PC-9 (cell line): ENCODE measurements at regions not wholly inside any gene's neighbourhood (a gene's known extent, or its start where the extent isn't known, plus 50 kb on each side); places are given as distances from the start of the nearest gene placed in this dataset.

ENCODE experiments used
- BruUV-seq: library from RNA; stranded (reverse); fragments of 400-500 nt; replicated peaks from 2 replicates; lab custom pipeline; 2021; lab: Mats Ljungman, UMichigan
- CTCF ChIA-PET: fragments of 300-600 bp; sonication (Branson Sonifier 250); formaldehyde crosslinking; loops from one replicate; lab custom pipeline; 2022; ENCODE audit warnings: antibody characterized with exemption; lab: Charles Lee
- POLR2A ChIA-PET: fragments of 300-600 bp; sonication (Branson Sonifier 250); formaldehyde crosslinking; loops from one replicate; lab custom pipeline; 2022; ENCODE audit warnings: antibody characterized with exemption; ENCODE audit not compliant: unreplicated experiment; lab: Charles Lee
- DNase-seq, 2 experiments: peaks; one replicate each; pipeline versions ENCODE4 v3.0.0 to v3.0.0-alpha.2; 2015 to 2022; ENCODE audit warnings: mixed read lengths in 1 of 2
- H2AFZ ChIP-seq: fragments of 200-600 bp; sonication (generic); 2 replicates; pipeline ENCODE4 v1.8.1; 2017; ENCODE audit warnings: antibody characterized with exemption
- H3F3A ChIP-seq: fragments of 200-600 bp; sonication (generic); 2 replicates; pipeline ENCODE4 v1.8.1; 2017; ENCODE audit warnings: antibody characterized with exemption, mild to moderate bottlenecking, low read depth; ENCODE audit not compliant: insufficient read depth
- H3K27ac ChIP-seq: fragments of 200-600 bp; sonication (generic); 2 replicates; pipeline ENCODE4 v1.6.1; 2016; ENCODE audit warnings: mixed run types
- H3K27me3 ChIP-seq: fragments of 200-600 bp; sonication (generic); 2 replicates; pipeline ENCODE4 v1.6.1; 2016; ENCODE audit warnings: low read depth, mixed run types; ENCODE audit not compliant: insufficient read depth
- H3K36me3 ChIP-seq: fragments of 200-600 bp; sonication (generic); 2 replicates; pipeline ENCODE4 v1.6.1; 2016; ENCODE audit warnings: low read depth, mixed run types
- H3K4me1 ChIP-seq: fragments of 200-600 bp; sonication (generic); replicated peaks from 2 replicates; pipeline ENCODE4 v1.6.1; 2016; ENCODE audit warnings: mixed run types; ENCODE audit not compliant: insufficient read depth
- H3K4me2 ChIP-seq: fragments of 200-600 bp; sonication (generic); 2 replicates; pipeline ENCODE4 v1.6.1; 2017; ENCODE audit warnings: mixed run types
- H3K4me3 ChIP-seq: fragments of 200-600 bp; sonication (generic); 2 replicates; pipeline ENCODE4 v1.6.1; 2016; ENCODE audit warnings: mixed run types
- H3K79me2 ChIP-seq: fragments of 200-600 bp; sonication (generic); 2 replicates; pipeline ENCODE4 v1.6.1; 2017; ENCODE audit warnings: low read depth, mixed run types
- H3K9me2 ChIP-seq: fragments of 200-600 bp; sonication (generic); 2 replicates; pipeline ENCODE4 v1.8.1; 2017; ENCODE audit warnings: mild to moderate bottlenecking; ENCODE audit not compliant: insufficient read depth
- H3K9me3 ChIP-seq: fragments of 200-600 bp; sonication (generic); 2 replicates; pipeline ENCODE4 v1.8.1; 2016; ENCODE audit warnings: low read depth; ENCODE audit not compliant: insufficient read depth
- H4K20me1 ChIP-seq: fragments of 200-600 bp; sonication (generic); 2 replicates; pipeline ENCODE4 v1.8.1; 2017; ENCODE audit not compliant: insufficient read depth
- CTCF ChIP-seq: fragments of 200-600 bp; sonication (generic); conservative IDR thresholded peaks from 2 replicates; pipeline ENCODE4 v1.6.1; 2017; ENCODE audit warnings: mixed run types, antibody characterized with exemption, mild to moderate bottlenecking, moderate library complexity
- EZH2 ChIP-seq: fragments of 200-600 bp; sonication (generic); IDR thresholded peaks from 2 replicates; pipeline ENCODE4 v1.8.0; 2017; ENCODE audit warnings: antibody characterized with exemption, low read depth
- intact Hi-C: fragments of 100-400 bp; cut with micrococcal nuclease; formaldehyde crosslinking; loops from one replicate; pipeline ENCODE4 v1.10.0; 2022; ENCODE audit not compliant: unreplicated experiment

DNA sequence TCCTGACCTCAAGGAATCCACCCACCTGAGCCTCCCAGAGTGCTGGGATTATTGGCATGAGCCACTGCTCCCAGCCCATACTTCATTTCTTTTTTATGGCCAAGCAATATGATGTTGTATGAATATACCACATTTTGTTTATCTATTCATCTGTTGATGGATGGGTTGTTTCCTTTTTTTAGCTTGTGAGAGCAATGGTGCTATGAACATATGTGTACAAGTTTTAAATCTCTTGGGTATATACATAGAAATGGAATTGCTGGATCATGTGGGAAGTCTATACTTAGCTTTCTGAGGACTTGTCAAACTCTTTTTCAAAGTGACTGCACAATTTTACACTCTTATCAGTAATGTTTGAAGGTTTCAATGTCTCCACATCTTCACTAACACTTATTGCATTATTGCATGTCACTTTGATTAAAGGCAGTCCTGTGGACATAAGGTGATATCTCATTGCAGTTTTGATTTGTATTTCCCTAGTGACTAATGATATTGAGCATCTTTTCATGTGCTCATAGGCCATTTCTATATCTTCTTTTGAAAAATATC lies 167.1 kb upstream of the SPHKAP start:
- TF ChIP-seq CTCF (no peak), EZH2 (no peak)
- Histone ChIP-seq H4K20me1 (no peaks in the 10 kb centered on the region), H3K79me2 (no peaks in the 10 kb centered on the region), H3F3A (no peaks in the 10 kb centered on the region), H3K4me1 (no peaks in the 10 kb centered on the region), H3K4me3 (no peak overlapping the region), H3K9me3 (no peaks in the 10 kb centered on the region), H3K36me3 (no peaks in the 10 kb centered on the region), H3K27ac (no peak overlapping the region), H3K4me2 (no peak overlapping the region), H2AFZ (no peak overlapping the region), H3K27me3 (no peaks in the 10 kb centered on the region), H3K9me2 (no peaks in the 10 kb centered on the region)
- CTCF ChIA-PET = no interaction called here
- intact Hi-C loops = no loop called here
- DNase-seq = no peak
- BruUV-seq = no TSS peak
- POLR2A ChIA-PET = no interaction called here

- no peaks in the 10 kb centered on the region for H3K4me1 ChIP-seq
- intact Hi-C loops = no loop called here
- DNase-seq = no peak
- no peak overlapping the region for H2AFZ ChIP-seq
- CTCF ChIA-PET = no interaction called here
- TF ChIP-seq EZH2 (no peak), CTCF (no peak)
- no peaks in the 10 kb centered on the region for H3K36me3 ChIP-seq
- no peaks in the 10 kb centered on the region for H3K27me3 ChIP-seq
- H3K27ac ChIP-seq = no peak overlapping the region
- no TSS peak for BruUV-seq
- H3F3A ChIP-seq = no peaks in the 10 kb centered on the region
- no peaks in the 10 kb centered on the region for H3K9me2 ChIP-seq
- H3K9me3 ChIP-seq = no peaks in the 10 kb centered on the region; the same call in 1 of the 2 replicates
- no peaks in the 10 kb centered on the region for H4K20me1 ChIP-seq
- H3K79me2 ChIP-seq = no peaks in the 10 kb centered on the region
- H3K4me3 ChIP-seq = no peak overlapping the region
- H3K4me2 ChIP-seq = no peak overlapping the region
- POLR2A ChIA-PET = interaction anchor here (0.6 kb wide), 1 partner anchor 624 kb away, joined by 8 read pairs; no protein-coding TSS in a partner anchor
These were observed 163.0 kb upstream of the SPHKAP start for GRCh38 chr2:228344531-228344930.

GRCh38 chr2:228339525-228339924 lies 158.0 kb upstream of the SPHKAP start:
- Histone ChIP-seq H3K4me3 (no peak overlapping the region), H4K20me1 (no peaks in the 10 kb centered on the region), H3K27me3 (no peaks in the 10 kb centered on the region), H2AFZ (no peak overlapping the region), H3K4me2 (no peak overlapping the region), H3K4me1 (no peaks in the 10 kb centered on the region), H3F3A (no peaks in the 10 kb centered on the region), H3K9me2 (no peaks in the 10 kb centered on the region), H3K79me2 (no peaks in the 10 kb centered on the region), H3K36me3 (no peaks in the 10 kb centered on the region), H3K9me3 (no peaks in the 10 kb centered on the region; the same call in 1 of the 2 replicates), H3K27ac (no peak overlapping the region)
- TF ChIP-seq EZH2 = no peak
- TF ChIP-seq CTCF = no peak
- DNase-seq = no peak
- ChIA-PET CTCF (no interaction called here), POLR2A (no interaction called here)
- intact Hi-C loops = no loop called here
- BruUV-seq = no TSS peak
